ENCODE measurements at regions not wholly inside any gene's neighbourhood (a gene's known extent, or its start where the extent isn't known, plus 50 kb on each side); places are given as distances from the start of the nearest gene placed in this dataset.

- H3K79me2 ChIP-seq (ENCODE audit: insufficient read depth, low read length), result no peaks in the 10 kb centered on the region
- H3K36me3 Mint-ChIP-seq (ENCODE audit: insufficient read depth in 1 of 3, low read depth in 3 of 3), result peaks cover 0 to 6% (median 3%) of the 10 kb centered on the region in 3 experiments; a peak in 2 of 7 replicates
- no peak overlapping the region for H4K5ac ChIP-seq (ENCODE audit: insufficient read length, low read depth, low read length)
- H3K9me3 Mint-ChIP-seq, result peaks cover 7% of the 10 kb centered on the region in 2 experiments; a peak in 2 of 5 replicates
- H4K8ac ChIP-seq (replicated peaks; ENCODE audit: insufficient read length, low read depth, low read length), result no peak overlapping the region
- H3K4me3 Mint-ChIP-seq, result no peak overlapping the region
- no peak overlapping the region for H3K27ac Mint-ChIP-seq
- no peak overlapping the region for H3K4ac ChIP-seq (ENCODE audit: low read depth, low read length)
- H3K27me3 Mint-ChIP-seq (ENCODE audit: low read depth), result no peaks in the 10 kb centered on the region; the same call in 1 of the 2 replicates
- H2AK5ac ChIP-seq (ENCODE audit: insufficient read length, low read length), result no peak overlapping the region
- no peak overlapping the region for H3K18ac ChIP-seq (ENCODE audit: insufficient read length, low read depth, low read length)
- H2BK15ac ChIP-seq (ENCODE audit: low read depth, low read length), result no peak overlapping the region
- H3K9me3 ChIP-seq (ENCODE audit: control insufficient read depth, low read depth, low read length), result no peaks in the 10 kb centered on the region
- no peak overlapping the region for H2BK120ac ChIP-seq (ENCODE audit: low read depth, low read length, poor library complexity, severe bottlenecking)
- H3T11ph ChIP-seq (ENCODE audit: low read length), result no peak overlapping the region
- no CpG with 5 or more reads among the region's 9 CpGs for WGBS (ENCODE audit: extremely low coverage, insufficient read length, low lambda C conversion rate)
- no peak overlapping the region for H2AFZ ChIP-seq (ENCODE audit: low read length)
- H4K91ac ChIP-seq (ENCODE audit: insufficient read length, low read depth, low read length), result no peak overlapping the region
- TF ChIP-seq, protein P1, sequence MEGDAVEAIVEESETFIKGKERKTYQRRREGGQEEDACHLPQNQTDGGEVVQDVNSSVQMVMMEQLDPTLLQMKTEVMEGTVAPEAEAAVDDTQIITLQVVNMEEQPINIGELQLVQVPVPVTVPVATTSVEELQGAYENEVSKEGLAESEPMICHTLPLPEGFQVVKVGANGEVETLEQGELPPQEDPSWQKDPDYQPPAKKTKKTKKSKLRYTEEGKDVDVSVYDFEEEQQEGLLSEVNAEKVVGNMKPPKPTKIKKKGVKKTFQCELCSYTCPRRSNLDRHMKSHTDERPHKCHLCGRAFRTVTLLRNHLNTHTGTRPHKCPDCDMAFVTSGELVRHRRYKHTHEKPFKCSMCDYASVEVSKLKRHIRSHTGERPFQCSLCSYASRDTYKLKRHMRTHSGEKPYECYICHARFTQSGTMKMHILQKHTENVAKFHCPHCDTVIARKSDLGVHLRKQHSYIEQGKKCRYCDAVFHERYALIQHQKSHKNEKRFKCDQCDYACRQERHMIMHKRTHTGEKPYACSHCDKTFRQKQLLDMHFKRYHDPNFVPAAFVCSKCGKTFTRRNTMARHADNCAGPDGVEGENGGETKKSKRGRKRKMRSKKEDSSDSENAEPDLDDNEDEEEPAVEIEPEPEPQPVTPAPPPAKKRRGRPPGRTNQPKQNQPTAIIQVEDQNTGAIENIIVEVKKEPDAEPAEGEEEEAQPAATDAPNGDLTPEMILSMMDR (conservative IDR thresholded peaks at IDR 0.05), result no peak
- no peak overlapping the region for H2BK20ac ChIP-seq (ENCODE audit: low read depth, low read length, poor library complexity, severe bottlenecking)
- H3K27ac ChIP-seq (ENCODE audit: insufficient read length, low read depth, low read length), result no peak overlapping the region
- H3K23ac ChIP-seq (ENCODE audit: insufficient read length, low read depth, low read length), result no peak overlapping the region
- H3K27me3 ChIP-seq (ENCODE audit: insufficient read depth, low read length), result no peaks in the 10 kb centered on the region
- no peaks in the 10 kb centered on the region for H4K20me1 ChIP-seq (ENCODE audit: control insufficient read depth, insufficient read depth, insufficient read length)
- H3K4me2 ChIP-seq (ENCODE audit: insufficient read depth, insufficient read length, low read length), result no peak overlapping the region
- H3K79me1 ChIP-seq (ENCODE audit: insufficient read depth, low read depth, low read length, poor library complexity, severe bottlenecking), result no peaks in the 10 kb centered on the region
- H2BK5ac ChIP-seq (ENCODE audit: insufficient read length, low read length), result no peak overlapping the region
- DNase-seq, result no peak
- H3K56ac ChIP-seq (ENCODE audit: insufficient read length, low read depth, low read length), result no peak overlapping the region
- peaks cover 12 to 15% of the 10 kb centered on the region in 2 experiments for H3K4me1 Mint-ChIP-seq
- no peak overlapping the region for H3K9ac ChIP-seq (ENCODE audit: extremely low read depth, insufficient read length, low read length)
- no peaks in the 10 kb centered on the region for H3K23me2 ChIP-seq (ENCODE audit: insufficient read length, low read depth, low read length, poor library complexity, severe bottlenecking)
- peaks cover 3% of the 10 kb centered on the region; the same call in 1 of the 2 replicates for H3K4me1 ChIP-seq (ENCODE audit: insufficient read depth, low read length)
- no peak overlapping the region for H3K14ac ChIP-seq (ENCODE audit: insufficient read depth, low read length)
- H2BK12ac ChIP-seq (ENCODE audit: insufficient read length, low read depth, low read length), result no peak overlapping the region
Observed at GRCh38 chr4:151998723-151999122, 237.9 kb upstream of the GATB start.
